PC-9 (cell line): ENCODE measurements at regions not wholly inside any gene's neighbourhood (a gene's known extent, or its start where the extent isn't known, plus 50 kb on each side); places are given as distances from the start of the nearest gene placed in this dataset.

Experiments used
- BruUV-seq: library from RNA; stranded (reverse); fragments of 400-500 nt; replicated peaks from 2 replicates; lab custom pipeline; 2021; lab: Mats Ljungman, UMichigan
- CTCF ChIA-PET: fragments of 300-600 bp; sonication (Branson Sonifier 250); formaldehyde crosslinking; loops from one replicate; lab custom pipeline; 2022; ENCODE audit warnings: antibody characterized with exemption; lab: Charles Lee
- POLR2A ChIA-PET: fragments of 300-600 bp; sonication (Branson Sonifier 250); formaldehyde crosslinking; loops from one replicate; lab custom pipeline; 2022; ENCODE audit warnings: antibody characterized with exemption; ENCODE audit not compliant: unreplicated experiment; lab: Charles Lee
- DNase-seq, 2 experiments: peaks; one replicate each; pipeline versions ENCODE4 v3.0.0 to v3.0.0-alpha.2; 2015 to 2022; ENCODE audit warnings: mixed read lengths in 1 of 2
- H2AFZ ChIP-seq: fragments of 200-600 bp; sonication (generic); 2 replicates; pipeline ENCODE4 v1.8.1; 2017; ENCODE audit warnings: antibody characterized with exemption
- H3F3A ChIP-seq: fragments of 200-600 bp; sonication (generic); 2 replicates; pipeline ENCODE4 v1.8.1; 2017; ENCODE audit warnings: antibody characterized with exemption, mild to moderate bottlenecking, low read depth; ENCODE audit not compliant: insufficient read depth
- H3K27ac ChIP-seq: fragments of 200-600 bp; sonication (generic); 2 replicates; pipeline ENCODE4 v1.6.1; 2016; ENCODE audit warnings: mixed run types
- H3K27me3 ChIP-seq: fragments of 200-600 bp; sonication (generic); 2 replicates; pipeline ENCODE4 v1.6.1; 2016; ENCODE audit warnings: low read depth, mixed run types; ENCODE audit not compliant: insufficient read depth
- H3K36me3 ChIP-seq: fragments of 200-600 bp; sonication (generic); 2 replicates; pipeline ENCODE4 v1.6.1; 2016; ENCODE audit warnings: low read depth, mixed run types
- H3K4me1 ChIP-seq: fragments of 200-600 bp; sonication (generic); replicated peaks from 2 replicates; pipeline ENCODE4 v1.6.1; 2016; ENCODE audit warnings: mixed run types; ENCODE audit not compliant: insufficient read depth
- H3K4me2 ChIP-seq: fragments of 200-600 bp; sonication (generic); 2 replicates; pipeline ENCODE4 v1.6.1; 2017; ENCODE audit warnings: mixed run types
- H3K4me3 ChIP-seq: fragments of 200-600 bp; sonication (generic); 2 replicates; pipeline ENCODE4 v1.6.1; 2016; ENCODE audit warnings: mixed run types
- H3K79me2 ChIP-seq: fragments of 200-600 bp; sonication (generic); 2 replicates; pipeline ENCODE4 v1.6.1; 2017; ENCODE audit warnings: low read depth, mixed run types
- H3K9me2 ChIP-seq: fragments of 200-600 bp; sonication (generic); 2 replicates; pipeline ENCODE4 v1.8.1; 2017; ENCODE audit warnings: mild to moderate bottlenecking; ENCODE audit not compliant: insufficient read depth
- H3K9me3 ChIP-seq: fragments of 200-600 bp; sonication (generic); 2 replicates; pipeline ENCODE4 v1.8.1; 2016; ENCODE audit warnings: low read depth; ENCODE audit not compliant: insufficient read depth
- H4K20me1 ChIP-seq: fragments of 200-600 bp; sonication (generic); 2 replicates; pipeline ENCODE4 v1.8.1; 2017; ENCODE audit not compliant: insufficient read depth
- CTCF ChIP-seq: fragments of 200-600 bp; sonication (generic); conservative IDR thresholded peaks from 2 replicates; pipeline ENCODE4 v1.6.1; 2017; ENCODE audit warnings: mixed run types, antibody characterized with exemption, mild to moderate bottlenecking, moderate library complexity
- EZH2 ChIP-seq: fragments of 200-600 bp; sonication (generic); IDR thresholded peaks from 2 replicates; pipeline ENCODE4 v1.8.0; 2017; ENCODE audit warnings: antibody characterized with exemption, low read depth
- intact Hi-C: fragments of 100-400 bp; cut with micrococcal nuclease; formaldehyde crosslinking; loops from one replicate; pipeline ENCODE4 v1.10.0; 2022; ENCODE audit not compliant: unreplicated experiment

- CTCF ChIA-PET = no interaction called here
Measured at GRCh38 chr7:45484094-45484493, 90.1 kb upstream of the ADCY1 start.

DNA sequence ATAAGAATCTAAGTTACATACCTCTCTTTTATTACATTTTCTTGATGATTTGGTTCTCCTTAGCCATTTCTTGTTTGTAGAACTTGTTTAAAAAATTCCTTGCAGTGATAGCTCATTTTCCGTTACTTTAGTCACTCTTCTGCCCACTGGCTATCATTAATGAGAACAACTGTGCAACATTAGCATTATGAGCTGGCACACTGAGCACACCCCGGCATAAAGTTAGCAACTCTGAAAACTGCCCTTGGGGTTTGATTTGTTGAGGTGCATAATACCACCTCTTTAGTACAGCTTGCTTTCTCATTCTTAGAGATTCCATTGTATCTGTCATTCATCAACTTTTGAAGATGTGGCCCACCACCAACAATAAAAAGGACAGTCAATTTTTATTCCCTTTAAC, 87.6 kb upstream of the ADCY1 start:
- no peak for TF ChIP-seq EZH2
- TF ChIP-seq CTCF = no peak

More at GRCh38 chr7:45484094-45484493, 90.1 kb upstream of the ADCY1 start:
- no peaks in the 10 kb centered on the region for H3K36me3 ChIP-seq
- no peak for DNase-seq
- H3K4me3 ChIP-seq = no peak overlapping the region
- peaks cover 69% of the 10 kb centered on the region for H3K27me3 ChIP-seq
- no peaks in the 10 kb centered on the region for H3K9me3 ChIP-seq
- no peak overlapping the region for H3K4me2 ChIP-seq
- POLR2A ChIA-PET = no interaction called here
- BruUV-seq = no TSS peak
- intact Hi-C loops = no loop called here
- no peaks in the 10 kb centered on the region for H3K4me1 ChIP-seq
- H3F3A ChIP-seq = no peaks in the 10 kb centered on the region
- no peak overlapping the region for H3K27ac ChIP-seq
- H3K9me2 ChIP-seq = no peaks in the 10 kb centered on the region
- TF ChIP-seq EZH2 (no peak), CTCF (no peak)
- no peak overlapping the region for H2AFZ ChIP-seq
- H4K20me1 ChIP-seq = no peaks in the 10 kb centered on the region
- no peaks in the 10 kb centered on the region for H3K79me2 ChIP-seq

DNA sequence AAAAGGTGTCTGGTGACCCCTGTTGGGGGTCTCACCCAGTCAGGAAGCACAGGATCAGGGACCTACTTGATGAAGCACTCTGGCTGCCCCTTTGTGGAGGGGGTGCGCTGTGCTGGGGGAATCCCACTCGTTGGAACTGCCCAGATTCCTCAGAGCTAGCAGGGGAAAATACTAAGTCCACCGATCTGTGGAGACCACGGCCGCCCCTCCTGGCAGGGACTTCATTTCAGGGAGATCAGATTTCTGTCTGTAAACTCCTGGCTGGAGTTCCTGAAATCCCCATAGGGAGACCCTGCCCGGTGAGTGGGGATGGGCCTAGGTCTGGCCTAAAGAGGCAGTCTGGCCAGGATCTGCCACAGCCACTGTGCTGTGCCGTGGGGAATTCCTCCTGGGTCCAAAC, 79.3 kb upstream of the ADCY1 start:
- no peaks in the 10 kb centered on the region for H3K36me3 ChIP-seq
- H3K4me3 ChIP-seq = no peak overlapping the region
- TF ChIP-seq EZH2 = no peak
- TF ChIP-seq CTCF = no peak
- H3K9me3 ChIP-seq = 0 out of 2 replicates have a peak, but pooled peaks cover 4% of the 10 kb centered on the region
- H2AFZ ChIP-seq = no peak overlapping the region
- H4K20me1 ChIP-seq = no peaks in the 10 kb centered on the region
- DNase-seq = no peak
- no TSS peak for BruUV-seq
- no peaks in the 10 kb centered on the region for H3K79me2 ChIP-seq
- H3K9me2 ChIP-seq = no peaks in the 10 kb centered on the region
- H3K4me2 ChIP-seq = no peak overlapping the region
- H3K27ac ChIP-seq = no peak overlapping the region
- H3F3A ChIP-seq = no peaks in the 10 kb centered on the region
- intact Hi-C loops = no loop called here
- POLR2A ChIA-PET = no interaction called here
- peaks cover 97% of the 10 kb centered on the region for H3K27me3 ChIP-seq
- no peaks in the 10 kb centered on the region for H3K4me1 ChIP-seq
- CTCF ChIA-PET = no interaction called here

More for the DNA sequence above, 87.6 kb upstream of the ADCY1 start:
- ChIA-PET POLR2A (no interaction called here), CTCF (no interaction called here)
- Histone ChIP-seq H3K9me2 (no peaks in the 10 kb centered on the region), H3F3A (no peaks in the 10 kb centered on the region), H3K4me3 (no peak overlapping the region), H3K36me3 (no peaks in the 10 kb centered on the region), H3K27ac (no peak overlapping the region), H3K9me3 (no peaks in the 10 kb centered on the region), H3K4me1 (no peaks in the 10 kb centered on the region), H3K4me2 (no peak overlapping the region), H3K79me2 (no peaks in the 10 kb centered on the region), H3K27me3 (peaks cover 76% of the 10 kb centered on the region), H2AFZ (no peak overlapping the region), H4K20me1 (no peaks in the 10 kb centered on the region)
- DNase-seq = no peak
- BruUV-seq = no TSS peak
- intact Hi-C loops = no loop called here
